ENCODE measurements at regions not wholly inside any gene's neighbourhood (a gene's known extent, or its start where the extent isn't known, plus 50 kb on each side); places are given as distances from the start of the nearest gene placed in this dataset.

DNA sequence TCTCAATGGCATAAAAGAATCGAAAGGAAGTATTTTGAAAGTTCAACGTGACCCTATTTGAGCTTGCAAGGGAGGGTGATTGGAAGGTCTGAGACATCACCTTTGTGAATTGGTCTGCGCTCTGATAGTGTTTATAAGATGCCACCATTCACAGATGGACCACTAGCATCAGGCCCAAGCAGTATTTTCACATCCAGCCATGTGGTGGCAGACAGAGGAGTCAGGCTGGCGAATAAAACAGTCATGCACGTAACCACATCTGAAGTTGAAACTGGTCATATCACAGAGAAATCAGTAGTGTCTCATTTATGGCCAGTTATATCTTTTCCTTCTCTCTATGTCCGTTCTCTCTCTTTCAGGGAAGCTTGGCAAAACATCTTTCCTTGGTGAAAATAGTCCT, 170.1 kb upstream of the ONECUT1 start:
- H3K27ac ChIP-seq = no peak overlapping the region
- no peak for TF ChIP-seq ZFX (IDR thresholded peaks at IDR 0.05)
- TF ChIP-seq, protein P1, sequence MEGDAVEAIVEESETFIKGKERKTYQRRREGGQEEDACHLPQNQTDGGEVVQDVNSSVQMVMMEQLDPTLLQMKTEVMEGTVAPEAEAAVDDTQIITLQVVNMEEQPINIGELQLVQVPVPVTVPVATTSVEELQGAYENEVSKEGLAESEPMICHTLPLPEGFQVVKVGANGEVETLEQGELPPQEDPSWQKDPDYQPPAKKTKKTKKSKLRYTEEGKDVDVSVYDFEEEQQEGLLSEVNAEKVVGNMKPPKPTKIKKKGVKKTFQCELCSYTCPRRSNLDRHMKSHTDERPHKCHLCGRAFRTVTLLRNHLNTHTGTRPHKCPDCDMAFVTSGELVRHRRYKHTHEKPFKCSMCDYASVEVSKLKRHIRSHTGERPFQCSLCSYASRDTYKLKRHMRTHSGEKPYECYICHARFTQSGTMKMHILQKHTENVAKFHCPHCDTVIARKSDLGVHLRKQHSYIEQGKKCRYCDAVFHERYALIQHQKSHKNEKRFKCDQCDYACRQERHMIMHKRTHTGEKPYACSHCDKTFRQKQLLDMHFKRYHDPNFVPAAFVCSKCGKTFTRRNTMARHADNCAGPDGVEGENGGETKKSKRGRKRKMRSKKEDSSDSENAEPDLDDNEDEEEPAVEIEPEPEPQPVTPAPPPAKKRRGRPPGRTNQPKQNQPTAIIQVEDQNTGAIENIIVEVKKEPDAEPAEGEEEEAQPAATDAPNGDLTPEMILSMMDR (conservative IDR thresholded peaks at IDR 0.05) = peak; percentile 9; the same call in 1 of the 2 replicates

DNA sequence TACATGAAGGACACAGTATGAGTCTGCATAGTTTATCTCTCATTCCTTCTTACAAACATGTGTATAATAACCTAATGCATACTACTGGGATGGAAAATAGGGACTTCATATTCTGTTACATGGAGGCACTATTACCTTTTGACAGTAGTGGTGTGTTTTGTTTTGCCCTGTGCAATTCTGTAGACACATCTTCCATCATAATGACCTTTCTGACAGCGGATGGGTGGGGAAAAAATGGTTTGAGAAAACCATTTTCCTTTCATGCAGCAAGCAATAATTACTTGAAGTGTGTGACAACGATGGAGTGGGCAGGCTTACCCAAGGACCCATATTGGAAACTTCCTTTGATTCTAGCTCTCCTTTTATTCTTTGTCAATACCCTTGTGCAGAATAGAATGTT, 153.6 kb upstream of the ONECUT1 start:
- no peak overlapping the region for H3K27ac ChIP-seq
- TF ChIP-seq ZFX (IDR thresholded peaks at IDR 0.05) = no peak
- TF ChIP-seq, protein P1 (conservative IDR thresholded peaks at IDR 0.05) = no peak

DNA sequence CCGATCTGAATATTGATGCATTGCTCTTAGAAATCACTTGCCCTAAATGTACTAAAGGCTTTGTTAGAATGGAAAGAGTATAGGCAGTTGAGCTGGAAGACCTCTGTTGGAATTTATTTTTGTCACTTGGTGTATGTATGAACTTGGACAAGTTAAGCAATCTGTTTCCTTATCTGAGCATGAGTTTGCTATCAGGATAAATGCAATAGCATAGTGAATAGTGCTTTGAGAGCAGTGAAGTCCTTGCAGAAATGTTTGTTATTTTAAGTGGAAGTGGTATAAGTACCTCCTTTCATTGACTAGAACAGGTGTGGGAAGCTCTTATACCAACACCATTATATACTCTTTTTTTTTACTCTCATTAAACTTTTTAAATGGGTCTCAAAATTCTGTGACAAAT, 146.4 kb upstream of the ONECUT1 start:
- TF ChIP-seq, protein P1 (conservative IDR thresholded peaks at IDR 0.05) = no peak
- no peak for TF ChIP-seq ZFX (IDR thresholded peaks at IDR 0.05)
- no peak overlapping the region for H3K27ac ChIP-seq

DNA sequence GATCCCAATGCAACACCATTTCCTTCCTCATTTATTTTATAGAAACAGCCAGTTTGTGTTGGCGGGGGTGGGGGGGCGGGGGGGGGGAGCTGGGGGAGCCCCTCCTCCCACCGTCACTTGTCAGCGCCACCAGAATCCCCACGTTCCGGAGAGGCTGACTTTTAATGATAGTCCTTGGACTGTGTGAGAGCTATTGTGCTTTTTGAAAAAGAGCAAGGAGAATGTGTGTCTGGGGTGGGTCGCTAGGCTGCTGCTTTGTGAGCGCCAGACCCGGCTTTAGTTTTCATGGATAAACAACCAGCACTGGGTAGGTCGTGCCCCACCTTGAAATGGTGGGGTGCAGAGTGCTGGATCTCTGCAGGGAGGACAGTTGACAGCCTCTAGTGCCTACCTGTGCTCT, 135.0 kb upstream of the ONECUT1 start:
- H3K27ac ChIP-seq = no peak overlapping the region
- TF ChIP-seq, protein P1 (conservative IDR thresholded peaks at IDR 0.05) = no peak
- no peak for TF ChIP-seq ZFX (IDR thresholded peaks at IDR 0.05)

DNA sequence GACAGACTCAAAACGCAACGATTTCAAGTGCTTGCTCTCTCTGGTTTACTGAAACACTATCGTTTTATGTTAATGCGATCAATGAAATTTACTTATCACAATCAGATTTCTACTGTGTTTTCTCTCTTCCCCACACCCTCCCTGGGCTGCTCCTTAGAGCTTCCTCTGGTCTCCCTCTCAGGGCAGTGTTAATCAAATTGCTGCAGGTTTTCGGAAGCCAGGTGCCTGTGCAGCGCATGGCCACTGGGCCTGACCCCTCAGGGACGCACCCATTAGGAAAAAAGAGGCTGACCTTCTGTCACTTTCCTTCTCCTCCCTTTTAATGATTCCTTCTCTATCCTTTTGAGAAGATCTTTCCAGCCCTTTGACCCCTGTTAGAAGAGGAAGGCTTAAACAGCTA, 134.5 kb upstream of the ONECUT1 start:
- TF ChIP-seq ZFX (IDR thresholded peaks at IDR 0.05) = no peak
- TF ChIP-seq, protein P1 (conservative IDR thresholded peaks at IDR 0.05) = no peak
- H3K27ac ChIP-seq = no peak overlapping the region

DNA sequence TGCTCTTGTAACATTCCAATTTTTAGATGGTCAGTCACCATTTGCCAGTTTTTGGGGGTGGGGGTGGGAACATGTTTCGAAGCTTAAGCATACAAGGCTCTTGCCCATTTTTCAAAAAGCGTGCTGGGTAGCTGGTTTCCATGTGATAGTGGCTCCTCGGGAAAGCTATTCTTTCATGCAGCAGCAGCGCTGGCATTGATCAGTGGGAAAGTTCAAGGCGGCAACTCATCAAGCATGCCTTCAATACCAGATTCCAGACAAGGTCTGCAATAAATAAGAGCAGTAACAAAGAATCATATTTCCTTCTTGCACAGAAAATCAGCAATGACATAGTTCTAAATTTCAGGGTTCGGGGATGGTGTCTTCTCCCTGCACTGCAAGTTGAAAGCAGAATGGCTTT, 133.5 kb upstream of the ONECUT1 start:
- TF ChIP-seq, protein P1 (conservative IDR thresholded peaks at IDR 0.05) = no peak
- TF ChIP-seq ZFX (IDR thresholded peaks at IDR 0.05) = no peak
- H3K27ac ChIP-seq = no peak overlapping the region

DNA sequence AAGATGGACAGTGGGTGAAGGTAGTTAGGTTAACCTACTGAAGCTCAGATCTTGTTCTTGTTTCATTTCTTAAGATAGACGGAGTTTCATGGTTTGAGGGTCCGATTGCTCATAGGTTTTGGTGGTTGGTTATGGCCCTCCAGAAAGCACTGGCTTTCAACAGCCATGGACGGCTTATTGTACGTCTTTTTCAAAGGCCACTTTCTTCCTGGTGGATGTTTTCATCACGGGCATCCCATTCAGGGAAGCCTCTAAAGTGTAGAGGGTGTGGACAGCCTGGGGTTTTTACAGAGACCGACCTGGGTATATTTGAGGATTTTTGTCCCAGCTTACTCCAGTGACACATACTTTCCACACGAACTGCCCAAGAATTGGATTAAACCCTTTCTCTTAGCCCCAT, 132.7 kb upstream of the ONECUT1 start:
- no peak overlapping the region for H3K27ac ChIP-seq
- TF ChIP-seq, protein P1 (conservative IDR thresholded peaks at IDR 0.05) = no peak
- TF ChIP-seq ZFX (IDR thresholded peaks at IDR 0.05) = no peak

Measured in C4-2B (cell line).